Esophagus squamous epithelium (tissue), 5 donors: ENCODE measurements at regions not wholly inside any gene's neighbourhood (a gene's known extent, or its start where the extent isn't known, plus 50 kb on each side); places are given as distances from the start of the nearest gene placed in this dataset.
A peak's percentile ranks its signal among the peaks of the same experiment; 100 is the strongest.

Source experiments
- DNase-seq: peaks from one replicate; lab custom pipeline; 2025; lab: John Stamatoyannopoulos, UW
- H3K27ac ChIP-seq, 4 donors: fragments of 200-600 bp; sonication (generic); one replicate each; pipeline ENCODE4 v1.5.1; 2016 to 2019; ENCODE audit warnings: mild to moderate bottlenecking in 1 of 4
- H3K27me3 ChIP-seq, 4 donors: fragments of 200-600 bp; sonication (generic); 1 replicate in 3 of 4; 2 replicates in 1 of 4; pipeline versions ENCODE4 v1.5.1 to v1.6.0; 2017 to 2021; ENCODE audit warnings: antibody characterized with exemption in 1 of 4
- H3K36me3 ChIP-seq, 3 donors: fragments of 200-600 bp; sonication (generic); one replicate each; pipeline ENCODE4 v1.5.1; 2016 to 2019
- H3K4me1 ChIP-seq, 3 donors: fragments of 200-600 bp; sonication (generic); one replicate each; pipeline ENCODE4 v1.5.1; 2017 to 2019
- H3K4me3 ChIP-seq, 4 donors: fragments of 200-600 bp; sonication (generic); 1 replicate in 3 of 4; 2 replicates in 1 of 4; pipeline ENCODE4 v1.5.1; 2016 to 2019; ENCODE audit warnings: mild to moderate bottlenecking in 2 of 4, moderate library complexity in 1 of 4
- H3K9me3 ChIP-seq, 3 donors: fragments of 200-600 bp; sonication (generic); one replicate each; pipeline ENCODE4 v1.5.1; 2016 to 2019
- CTCF ChIP-seq, 6 experiments: fragments of 450-650 bp in 4 of 6; fragments of 200-600 bp in 2 of 6; sonication (generic) in 2 of 6; IDR thresholded peaks; one replicate each; pipeline ENCODE4 v1.5.1; 2016 to 2019; ENCODE audit warnings: antibody characterized with exemption in 6 of 6, mild to moderate bottlenecking in 4 of 6, moderate library complexity in 4 of 6
- POLR2A ChIP-seq, 4 donors: fragments of 450-650 bp; IDR thresholded peaks; one replicate each; pipeline ENCODE4 v1.6.1; 2017; ENCODE audit warnings: antibody characterized with exemption in 4 of 4, mild to moderate bottlenecking in 4 of 4, moderate library complexity in 3 of 4
- WGBS, 2 donors: methylation state at CpG; one replicate each; pipeline ENCODE4 v1.1.5; 2018; 5-methylcytosine and 5-hydroxymethylcytosine counted together
- intact Hi-C: fragments of 100-400 bp; cut with DNase I; formaldehyde crosslinking; loops from one replicate; pipeline ENCODE4 v1.15.0; 2022
- donor health status: DM: yes; HTN: yes; CAD: no.

- TF ChIP-seq POLR2A (IDR thresholded peaks at IDR 0.05) (no peak), CTCF (IDR thresholded peaks at IDR 0.05) (no peak)
- H3K4me1 ChIP-seq = peaks cover 5 to 31% (median 13%) of the 10 kb centered on the region in 3 donors
- H3K4me3 ChIP-seq = no peak overlapping the region
- H3K36me3 ChIP-seq = no peaks in the 10 kb centered on the region
- no peaks in the 10 kb centered on the region for H3K27me3 ChIP-seq
- WGBS, 2 donors = 53 to 55% methylated on average over 4 of the region's 4 CpGs
- no peak for DNase-seq
- H3K27ac ChIP-seq = peak overlapping the region; percentile 29 to 71 (median 46)
- intact Hi-C loops = no loop called here
- no peaks in the 10 kb centered on the region for H3K9me3 ChIP-seq
These were observed 67.2 kb downstream of the BTG1 start for GRCh38 chr12:92078167-92079053.

GRCh38 chr12:92077530-92077929 lies 68.1 kb downstream of the BTG1 start:
- Histone ChIP-seq H3K4me1 (peaks cover 5 to 31% (median 13%) of the 10 kb centered on the region in 3 donors), H3K27me3 (no peaks in the 10 kb centered on the region), H3K4me3 (no peak overlapping the region), H3K9me3 (no peaks in the 10 kb centered on the region), H3K36me3 (no peaks in the 10 kb centered on the region), H3K27ac (peak overlapping the region; percentile 29 to 71 (median 46))
- TF ChIP-seq POLR2A (IDR thresholded peaks at IDR 0.05) = no peak
- no peak for TF ChIP-seq CTCF (IDR thresholded peaks at IDR 0.05)
- no peak for DNase-seq
- intact Hi-C loops = no loop called here
- 71% methylated on average over 1 of the region's 1 CpG for WGBS, 2 donors

- Histone ChIP-seq H3K4me1 (peaks cover 5 to 31% (median 13%) of the 10 kb centered on the region in 3 donors), H3K9me3 (no peaks in the 10 kb centered on the region), H3K27ac (no peak overlapping the region), H3K4me3 (no peak overlapping the region), H3K36me3 (no peaks in the 10 kb centered on the region), H3K27me3 (no peaks in the 10 kb centered on the region)
- no peak for TF ChIP-seq POLR2A (IDR thresholded peaks at IDR 0.05)
- no peak for TF ChIP-seq CTCF (IDR thresholded peaks at IDR 0.05)
- no peak for DNase-seq
- intact Hi-C loops = no loop called here
These were observed 69.5 kb downstream of the BTG1 start for GRCh38 chr12:92076101-92076500.

GRCh38 chr12:92075425-92075914 lies 70.2 kb downstream of the BTG1 start:
- TF ChIP-seq CTCF (IDR thresholded peaks at IDR 0.05) = no peak
- no peak for TF ChIP-seq POLR2A (IDR thresholded peaks at IDR 0.05)
- H3K4me1 ChIP-seq = peaks cover 3 to 28% (median 13%) of the 10 kb centered on the region in 3 donors
- intact Hi-C loops = no loop called here
- no peaks in the 10 kb centered on the region for H3K36me3 ChIP-seq
- H3K4me3 ChIP-seq = no peak overlapping the region
- WGBS, 2 donors = 84 to 100% methylated on average over 2 of the region's 2 CpGs
- H3K27ac ChIP-seq = no peak overlapping the region
- H3K27me3 ChIP-seq = no peaks in the 10 kb centered on the region
- no peak for DNase-seq
- no peaks in the 10 kb centered on the region for H3K9me3 ChIP-seq

- Histone ChIP-seq H3K4me3 (no peak overlapping the region), H3K4me1 (peaks cover 0 to 22% (median 9%) of the 10 kb centered on the region in 3 donors), H3K27ac (no peak overlapping the region), H3K27me3 (no peaks in the 10 kb centered on the region), H3K36me3 (no peaks in the 10 kb centered on the region), H3K9me3 (no peaks in the 10 kb centered on the region)
- intact Hi-C loops = no loop called here
- WGBS, 2 donors = 57 to 72% methylated on average over 2 of the region's 2 CpGs
- TF ChIP-seq POLR2A (IDR thresholded peaks at IDR 0.05) = no peak
- TF ChIP-seq CTCF (IDR thresholded peaks at IDR 0.05) = no peak
- DNase-seq = no peak
These were observed 70.8 kb downstream of the BTG1 start for GRCh38 chr12:92074889-92075288.
